Prostate gland (tissue), 2 donors: ENCODE measurements at regions not wholly inside any gene's neighbourhood (a gene's known extent, or its start where the extent isn't known, plus 50 kb on each side); places are given as distances from the start of the nearest gene placed in this dataset.

Experiments
- CTCF ChIP-seq, 4 experiments: fragments of 200-600 bp in 2 of 4; fragments of 450-650 bp in 2 of 4; sonication (generic) in 2 of 4; IDR thresholded peaks; 1 replicate in 3 of 4; 2 replicates in 1 of 4; pipeline ENCODE4 v1.5.1; 2016 to 2019; ENCODE audit warnings: antibody characterized with exemption in 4 of 4, mild to moderate bottlenecking in 2 of 4, moderate library complexity in 2 of 4
- POLR2A ChIP-seq: fragments of 450-650 bp; IDR thresholded peaks from one replicate; pipeline ENCODE4 v1.6.1; 2016; ENCODE audit warnings: antibody characterized with exemption, mild to moderate bottlenecking
- POLR2AphosphoS5 ChIP-seq: sonication (generic); formaldehyde crosslinking; IDR thresholded peaks from one replicate; pipeline ENCODE4 v1.6.1; 2017; ENCODE audit warnings: antibody characterized with exemption

- no peak for TF ChIP-seq POLR2AphosphoS5
- TF ChIP-seq POLR2A, result no peak
- no peak for TF ChIP-seq CTCF (IDR thresholded peaks at IDR 0.05)
These were observed 67.8 kb upstream of the IL33 start for GRCh38 chr9:6147846-6148245.
